HepG2 (cell line): ENCODE measurements at regions not wholly inside any gene's neighbourhood (a gene's known extent, or its start where the extent isn't known, plus 50 kb on each side); places are given as distances from the start of the nearest gene placed in this dataset.

Experiments
- ATAC-seq: fragments of 200-7000 bp; cut with Tn5 transposase; 3 replicates; pipeline ENCODE4 v1.9.1; 2020; ENCODE audit warnings: mild to moderate bottlenecking, moderate library complexity
- BruUV-seq: library from RNA; stranded (reverse); fragments of 400-500 nt; replicated peaks from 2 replicates; lab custom pipeline; 2021; lab: Mats Ljungman, UMichigan
- CTCF ChIA-PET: fragments of 300-600 bp; formaldehyde crosslinking; extraction: SDS; loops from one replicate; lab custom pipeline; 2021; ENCODE audit warnings: low total read pairs, inconsistent platforms, low intra/inter-chr PET ratio; lab: Yijun Ruan, JAX
- POLR2A ChIA-PET: fragments of 350-600 bp; sonication (Branson Sonifier 250); formaldehyde crosslinking; loops from one replicate; lab custom pipeline; 2020; ENCODE audit warnings: antibody characterized with exemption, inconsistent platforms; lab: Yijun Ruan, JAX
- DNase-seq: peaks from one replicate; pipeline ENCODE4 v3.0.0-alpha.2; 2015; ENCODE audit warnings: low spot score
- FAIRE-seq: peaks from 3 replicates; lab custom pipeline; 2011; peaks lifted over from hg19 to GRCh38; lab: Jason Lieb, UNC
- H2AFZ ChIP-seq: one replicate; pipeline ENCODE4 v1.6.1; 2011; ENCODE audit warnings: low read length, inconsistent platforms
- H3K27ac ChIP-seq: fragments of 300-600 bp; 3 replicates; pipeline ENCODE4 v1.8.0; 2011; ENCODE audit warnings: mixed run types, mild to moderate bottlenecking, mixed read lengths, low read length, inconsistent platforms; ENCODE audit not compliant: insufficient read depth; ENCODE audit errors: extremely low read length
- H3K27me3 ChIP-seq, 2 experiments: fragments of 200-600 bp in 1 of 2; 2 replicates in 1 of 2; 3 replicates in 1 of 2; pipeline versions ENCODE4 v1.6.0 to v1.8.0; 2011; ENCODE audit warnings: low read length in 2 of 2, mild to moderate bottlenecking in 2 of 2, moderate library complexity in 2 of 2, inconsistent platforms in 1 of 2; ENCODE audit not compliant: insufficient read depth in 2 of 2, control insufficient read depth in 1 of 2
- H3K36me3 ChIP-seq, 2 experiments: fragments of 200-600 bp in 1 of 2; replicated peaks in 1 of 2; 2 replicates in 1 of 2; 3 replicates in 1 of 2; pipeline versions ENCODE4 v1.5.1 to v1.8.0; 2011; ENCODE audit warnings: low read length in 2 of 2, inconsistent platforms in 1 of 2; ENCODE audit not compliant: insufficient read depth in 2 of 2, control insufficient read depth in 1 of 2
- H3K4me1 ChIP-seq: 2 replicates; pipeline ENCODE4 v1.5.1; 2012; ENCODE audit warnings: low read length, inconsistent platforms; ENCODE audit not compliant: insufficient read depth
- H3K4me2 ChIP-seq: 2 replicates; pipeline ENCODE4 v1.6.0; 2011; ENCODE audit warnings: low read depth, low read length, inconsistent platforms
- H3K4me3 ChIP-seq, 3 experiments: fragments of 200-600 bp in 1 of 3; sonication (generic), shearing (Covaris generic) in 1 of 3; replicated peaks in 1 of 3; 2 replicates each; pipeline ENCODE4 v1.5.1; 2011 to 2016; ENCODE audit warnings: low read length in 3 of 3, inconsistent platforms in 2 of 3, low read depth in 2 of 3, mild to moderate bottlenecking in 2 of 3, control low read depth in 1 of 3, mixed read lengths in 1 of 3; ENCODE audit not compliant: insufficient read depth in 1 of 3
- H3K79me2 ChIP-seq: one replicate; pipeline ENCODE4 v1.6.1; 2011; ENCODE audit warnings: low read length, inconsistent platforms; ENCODE audit not compliant: insufficient read depth
- H3K9ac ChIP-seq: 2 replicates; pipeline ENCODE4 v1.6.0; 2011; ENCODE audit warnings: mild to moderate bottlenecking, low read depth, low read length, inconsistent platforms; ENCODE audit not compliant: insufficient read depth
- H3K9me3 ChIP-seq: 2 replicates; pipeline ENCODE4 v1.5.1; 2012; ENCODE audit warnings: mild to moderate bottlenecking, low read length
- H4K20me1 ChIP-seq: 2 replicates; pipeline ENCODE4 v1.6.0; 2011; ENCODE audit warnings: inconsistent platforms, mild to moderate bottlenecking, low read length, moderate library complexity; ENCODE audit not compliant: insufficient read depth
- CREB1 ChIP-seq, 2 experiments: fragments of 450-650 bp in 1 of 2; IDR thresholded peaks; 2 replicates each; pipeline ENCODE4 v1.6.1; 2016 to 2017; ENCODE audit warnings: control low read depth in 1 of 2, mild to moderate bottlenecking in 1 of 2, missing compliant biosample characterization in 1 of 2, missing genetic modification characterization in 1 of 2
- ELF4 ChIP-seq: sonication (generic); formaldehyde crosslinking; IDR thresholded peaks from 2 replicates; pipeline ENCODE4 v1.5.0; 2020; ENCODE audit warnings: missing genetic modification reagents, mild to moderate bottlenecking, moderate library complexity, borderline replicate concordance
- FOXK1 ChIP-seq: sonication (generic); formaldehyde crosslinking; IDR thresholded peaks from 2 replicates; pipeline ENCODE4 v1.4.0; 2020; ENCODE audit warnings: low read depth, missing genetic modification reagents, borderline replicate concordance
- IRF2 ChIP-seq: IDR thresholded peaks from 2 replicates; pipeline ENCODE4 v1.6.1; 2018; ENCODE audit warnings: missing genetic modification reagents, missing compliant biosample characterization
- KAT8 ChIP-seq: IDR thresholded peaks from 2 replicates; pipeline ENCODE4 v1.6.1; 2016; ENCODE audit warnings: missing genetic modification reagents, missing compliant biosample characterization
- KDM5B ChIP-seq: sonication (generic); formaldehyde crosslinking; IDR thresholded peaks from 2 replicates; pipeline ENCODE4 v1.4.0; 2020; ENCODE audit warnings: missing genetic modification reagents, mild to moderate bottlenecking, borderline replicate concordance
- SALL2 ChIP-seq: sonication (generic); formaldehyde crosslinking; IDR thresholded peaks from 2 replicates; pipeline ENCODE4 v1.8.1; 2023; ENCODE audit warnings: mild to moderate bottlenecking, missing genetic modification reagents, inconsistent platforms
- YEATS4 ChIP-seq: sonication (generic); formaldehyde crosslinking; IDR thresholded peaks from 2 replicates; pipeline ENCODE4 v1.4.0; 2020; ENCODE audit warnings: missing genetic modification reagents, borderline replicate concordance
- ZMYM2 ChIP-seq: sonication (generic); formaldehyde crosslinking; IDR thresholded peaks from 2 replicates; pipeline ENCODE4 v1.8.0; 2022; ENCODE audit warnings: mild to moderate bottlenecking, missing genetic modification reagents
- ZNF282 ChIP-seq: fragments of 450-650 bp; IDR thresholded peaks from 2 replicates; pipeline ENCODE4 v1.6.1; 2018; ENCODE audit not compliant: partially characterized antibody
- ZNF547 ChIP-seq: sonication (generic); formaldehyde crosslinking; IDR thresholded peaks from 2 replicates; pipeline ENCODE4 v1.5.1; 2020; ENCODE audit warnings: mild to moderate bottlenecking, missing genetic modification reagents
- ZNF616 ChIP-seq: sonication (generic); formaldehyde crosslinking; IDR thresholded peaks from 2 replicates; pipeline ENCODE4 v1.5.0; 2020; ENCODE audit warnings: low read depth, mild to moderate bottlenecking, missing genetic modification reagents
- ZNF709 ChIP-seq: sonication (generic); formaldehyde crosslinking; IDR thresholded peaks from 2 replicates; pipeline ENCODE4 v1.5.0; 2020; ENCODE audit warnings: mild to moderate bottlenecking, missing genetic modification reagents
- WGBS: methylation state at CpG from one replicate; pipeline ENCODE4 v1.1.6; 2017; ENCODE audit warnings: low lambda C conversion rate; 5-methylcytosine and 5-hydroxymethylcytosine counted together
- in situ Hi-C: cut with HindIII; loops from 2 replicates; pipeline ENCODE4 v1.10.0; 2017; ENCODE audit warnings: low pct_unique_long_range_greater_than_20kb; ENCODE audit not compliant: extremely low pct_ligation_motif_present
- intact Hi-C: fragments of 100-400 bp; cut with micrococcal nuclease; formaldehyde crosslinking; loops from one replicate; pipeline ENCODE4 v1.10.0; 2022; ENCODE audit not compliant: unreplicated experiment
- TF ChIP-seq, protein P1 (sequence below), 2 experiments: fragments of 450-650 bp in 1 of 2; sonication (generic) in 1 of 2; formaldehyde crosslinking; IDR thresholded peaks; 2 replicates each; pipeline versions ENCODE4 v1.5.0 to v1.8.0; 2020 to 2022; ENCODE audit warnings: mild to moderate bottlenecking in 1 of 2, missing genetic modification reagents in 1 of 2
- TF ChIP-seq, protein P2 (sequence below): sonication (generic); formaldehyde crosslinking; IDR thresholded peaks from 2 replicates; pipeline ENCODE4 v1.4.0; 2020; ENCODE audit warnings: mild to moderate bottlenecking, missing genetic modification reagents
- TF ChIP-seq, protein P3 (sequence below): sonication (generic); formaldehyde crosslinking; IDR thresholded peaks from 2 replicates; pipeline ENCODE4 v1.4.0; 2020; ENCODE audit warnings: missing genetic modification reagents
- TF ChIP-seq, protein P4 (sequence below): sonication (generic); formaldehyde crosslinking; IDR thresholded peaks from 2 replicates; pipeline ENCODE4 v1.4.0; 2020; ENCODE audit warnings: missing genetic modification reagents
- TF ChIP-seq, protein P5 (sequence below): sonication (generic); formaldehyde crosslinking; IDR thresholded peaks from 2 replicates; pipeline ENCODE4 v1.4.0; 2020; ENCODE audit warnings: mild to moderate bottlenecking, missing genetic modification reagents
- TF ChIP-seq, protein P6 (sequence below): sonication (generic); formaldehyde crosslinking; IDR thresholded peaks from 2 replicates; pipeline ENCODE4 v1.4.0; 2020; ENCODE audit warnings: missing genetic modification reagents, low read depth, mild to moderate bottlenecking, borderline replicate concordance

DNA sequence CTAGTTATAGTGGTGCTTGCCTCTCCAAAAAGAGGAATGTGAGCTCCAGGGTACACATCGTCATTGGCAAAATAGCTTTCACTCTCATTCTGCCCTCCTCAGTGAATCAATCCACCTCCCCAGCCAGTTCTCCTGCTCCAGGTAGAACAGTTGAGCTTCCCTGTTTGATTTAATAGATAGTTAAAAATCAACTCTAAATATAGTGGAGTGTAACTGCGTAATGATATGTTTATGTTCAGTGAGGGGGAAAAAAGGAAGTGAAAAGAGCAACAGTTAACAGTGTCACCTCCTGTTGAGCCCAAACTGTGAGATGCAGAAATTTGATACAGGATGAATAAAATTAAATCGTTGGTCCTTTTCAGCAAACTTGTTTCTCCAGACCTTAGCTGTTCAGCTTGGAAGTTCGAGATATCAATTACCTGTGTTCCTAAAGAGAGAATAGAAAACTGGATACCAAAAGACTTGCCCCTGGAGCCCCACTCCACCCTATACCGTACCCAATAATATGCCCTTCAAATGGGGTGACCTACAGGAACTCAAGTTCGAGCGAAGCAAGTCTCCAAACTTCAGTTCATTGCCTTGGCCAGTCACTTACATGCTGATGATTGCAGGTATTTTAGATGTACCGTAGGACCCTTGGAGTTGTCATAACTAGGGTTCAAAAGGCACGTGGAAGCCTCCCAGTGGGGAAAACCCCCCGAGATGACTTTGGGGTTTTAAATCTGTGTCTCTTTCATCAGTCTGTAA lies 708.4 kb downstream of the RNF144A start:
- POLR2A ChIA-PET, result no interaction called here
- in situ Hi-C loops, result no loop called here
- 13% methylated on average over 10 of the region's 10 CpGs for WGBS

More for the DNA sequence above, 708.4 kb downstream of the RNF144A start:
- ATAC-seq (no peak), FAIRE-seq (no peak), DNase-seq (no peak)
- Histone ChIP-seq H3K4me2 (no peak overlapping the region), H3K4me3 (no peak overlapping the region), H3K36me3 (no peaks in the 10 kb centered on the region), H3K9me3 (no peaks in the 10 kb centered on the region), H3K27ac (no peak overlapping the region), H3K27me3 (no peaks in the 10 kb centered on the region), H4K20me1 (no peaks in the 10 kb centered on the region), H3K9ac (no peak overlapping the region), H3K79me2 (no peaks in the 10 kb centered on the region), H3K4me1 (no peaks in the 10 kb centered on the region), H2AFZ (no peak overlapping the region)
- intact Hi-C loops, result no loop called here
- TF ChIP-seq ZNF616 (CRISPR knock-in tag) (no peak), FOXK1 (CRISPR knock-in tag) (no peak), CREB1 (IDR thresholded peaks at IDR 0.05) (no peak), CREB1 (CRISPR knock-in tag; IDR thresholded peaks at IDR 0.05) (no peak), IRF2 (CRISPR knock-in tag) (no peak), ZNF282 (no peak), ZNF547 (CRISPR knock-in tag) (no peak), YEATS4 (CRISPR knock-in tag) (no peak), ZMYM2 (no peak), ZNF709 (CRISPR knock-in tag) (no peak), KDM5B (CRISPR knock-in tag) (no peak), KAT8 (CRISPR knock-in tag) (no peak), SALL2 (CRISPR knock-in tag) (no peak), ELF4 (CRISPR knock-in tag) (no peak)
- TF ChIP-seq, protein P1, sequence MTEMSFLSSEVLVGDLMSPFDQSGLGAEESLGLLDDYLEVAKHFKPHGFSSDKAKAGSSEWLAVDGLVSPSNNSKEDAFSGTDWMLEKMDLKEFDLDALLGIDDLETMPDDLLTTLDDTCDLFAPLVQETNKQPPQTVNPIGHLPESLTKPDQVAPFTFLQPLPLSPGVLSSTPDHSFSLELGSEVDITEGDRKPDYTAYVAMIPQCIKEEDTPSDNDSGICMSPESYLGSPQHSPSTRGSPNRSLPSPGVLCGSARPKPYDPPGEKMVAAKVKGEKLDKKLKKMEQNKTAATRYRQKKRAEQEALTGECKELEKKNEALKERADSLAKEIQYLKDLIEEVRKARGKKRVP (CRISPR knock-in tag; IDR thresholded peaks at IDR 0.05), result no peak
- TF ChIP-seq, protein P2, sequence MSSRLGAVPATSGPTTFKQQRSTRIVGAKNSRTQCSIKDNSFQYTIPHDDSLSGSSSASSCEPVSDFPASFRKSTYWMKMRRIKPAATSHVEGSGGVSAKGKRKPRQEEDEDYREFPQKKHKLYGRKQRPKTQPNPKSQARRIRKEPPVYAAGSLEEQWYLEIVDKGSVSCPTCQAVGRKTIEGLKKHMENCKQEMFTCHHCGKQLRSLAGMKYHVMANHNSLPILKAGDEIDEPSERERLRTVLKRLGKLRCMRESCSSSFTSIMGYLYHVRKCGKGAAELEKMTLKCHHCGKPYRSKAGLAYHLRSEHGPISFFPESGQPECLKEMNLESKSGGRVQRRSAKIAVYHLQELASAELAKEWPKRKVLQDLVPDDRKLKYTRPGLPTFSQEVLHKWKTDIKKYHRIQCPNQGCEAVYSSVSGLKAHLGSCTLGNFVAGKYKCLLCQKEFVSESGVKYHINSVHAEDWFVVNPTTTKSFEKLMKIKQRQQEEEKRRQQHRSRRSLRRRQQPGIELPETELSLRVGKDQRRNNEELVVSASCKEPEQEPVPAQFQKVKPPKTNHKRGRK (CRISPR knock-in tag), result no peak
- TF ChIP-seq, protein P3, sequence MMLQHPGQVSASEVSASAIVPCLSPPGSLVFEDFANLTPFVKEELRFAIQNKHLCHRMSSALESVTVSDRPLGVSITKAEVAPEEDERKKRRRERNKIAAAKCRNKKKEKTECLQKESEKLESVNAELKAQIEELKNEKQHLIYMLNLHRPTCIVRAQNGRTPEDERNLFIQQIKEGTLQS (CRISPR knock-in tag), result no peak
- TF ChIP-seq, protein P4, sequence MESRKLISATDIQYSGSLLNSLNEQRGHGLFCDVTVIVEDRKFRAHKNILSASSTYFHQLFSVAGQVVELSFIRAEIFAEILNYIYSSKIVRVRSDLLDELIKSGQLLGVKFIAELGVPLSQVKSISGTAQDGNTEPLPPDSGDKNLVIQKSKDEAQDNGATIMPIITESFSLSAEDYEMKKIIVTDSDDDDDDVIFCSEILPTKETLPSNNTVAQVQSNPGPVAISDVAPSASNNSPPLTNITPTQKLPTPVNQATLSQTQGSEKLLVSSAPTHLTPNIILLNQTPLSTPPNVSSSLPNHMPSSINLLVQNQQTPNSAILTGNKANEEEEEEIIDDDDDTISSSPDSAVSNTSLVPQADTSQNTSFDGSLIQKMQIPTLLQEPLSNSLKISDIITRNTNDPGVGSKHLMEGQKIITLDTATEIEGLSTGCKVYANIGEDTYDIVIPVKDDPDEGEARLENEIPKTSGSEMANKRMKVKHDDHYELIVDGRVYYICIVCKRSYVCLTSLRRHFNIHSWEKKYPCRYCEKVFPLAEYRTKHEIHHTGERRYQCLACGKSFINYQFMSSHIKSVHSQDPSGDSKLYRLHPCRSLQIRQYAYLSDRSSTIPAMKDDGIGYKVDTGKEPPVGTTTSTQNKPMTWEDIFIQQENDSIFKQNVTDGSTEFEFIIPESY (CRISPR knock-in tag), result no peak
- TF ChIP-seq, protein P5, sequence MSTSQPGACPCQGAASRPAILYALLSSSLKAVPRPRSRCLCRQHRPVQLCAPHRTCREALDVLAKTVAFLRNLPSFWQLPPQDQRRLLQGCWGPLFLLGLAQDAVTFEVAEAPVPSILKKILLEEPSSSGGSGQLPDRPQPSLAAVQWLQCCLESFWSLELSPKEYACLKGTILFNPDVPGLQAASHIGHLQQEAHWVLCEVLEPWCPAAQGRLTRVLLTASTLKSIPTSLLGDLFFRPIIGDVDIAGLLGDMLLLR (CRISPR knock-in tag), result no peak
- TF ChIP-seq, protein P6, sequence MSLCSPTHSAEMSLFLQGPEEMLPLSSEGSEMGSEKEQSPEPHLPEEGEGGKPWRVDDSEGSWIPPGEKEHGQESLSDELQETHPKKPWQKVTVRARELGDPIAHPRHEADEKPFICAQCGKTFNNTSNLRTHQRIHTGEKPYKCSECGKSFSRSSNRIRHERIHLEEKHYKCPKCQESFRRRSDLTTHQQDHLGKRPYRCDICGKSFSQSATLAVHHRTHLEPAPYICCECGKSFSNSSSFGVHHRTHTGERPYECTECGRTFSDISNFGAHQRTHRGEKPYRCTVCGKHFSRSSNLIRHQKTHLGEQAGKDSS (CRISPR knock-in tag), result no peak
- no TSS peak for BruUV-seq
- CTCF ChIA-PET, result no interaction called here
